Activated CD4-positive, alpha-beta T cell treated with anti-CD3 and anti-CD28 coated beads, Interleukin-2, amount 10 ng/mL, durations not matched to agents 24 days and 14 days (primary cell): ENCODE measurements at regions not wholly inside any gene's neighbourhood (a gene's known extent, or its start where the extent isn't known, plus 50 kb on each side); places are given as distances from the start of the nearest gene placed in this dataset.

Experiments used
- DNase-seq: peaks from one replicate; pipeline ENCODE4 v3.0.0; 2022
- H3K27ac Mint-ChIP-seq: one replicate; pipeline ENCODE4 v1.8.0; 2022; ENCODE audit warnings: mild to moderate bottlenecking, mixed read lengths
- H3K27me3 Mint-ChIP-seq: one replicate; pipeline ENCODE4 v1.8.0; 2022; ENCODE audit warnings: mixed read lengths
- H3K36me3 Mint-ChIP-seq: one replicate; pipeline ENCODE4 v1.8.0; 2022; ENCODE audit warnings: low read depth, mild to moderate bottlenecking, mixed read lengths
- H3K4me1 Mint-ChIP-seq: one replicate; pipeline ENCODE4 v1.8.0; 2021; ENCODE audit warnings: mixed read lengths
- H3K4me3 Mint-ChIP-seq: one replicate; pipeline ENCODE4 v1.8.0; 2022; ENCODE audit warnings: mild to moderate bottlenecking, moderate library complexity, mixed read lengths
- H3K9me3 Mint-ChIP-seq: one replicate; pipeline ENCODE4 v1.8.0; 2021; ENCODE audit warnings: mixed read lengths
- intact Hi-C: fragments of 100-400 bp; cut with micrococcal nuclease; formaldehyde crosslinking; loops from one replicate; pipeline ENCODE4 v1.15.1; 2023

GRCh38 chr13:76439546-76439945 lies 446.7 kb downstream of the KCTD12 start:
- H3K4me3 Mint-ChIP-seq = no peak overlapping the region
- no peaks in the 10 kb centered on the region for H3K27me3 Mint-ChIP-seq
- H3K4me1 Mint-ChIP-seq = no peaks in the 10 kb centered on the region
- no peaks in the 10 kb centered on the region for H3K9me3 Mint-ChIP-seq
- no peak for DNase-seq
- H3K27ac Mint-ChIP-seq = no peak overlapping the region
- intact Hi-C loops = no loop called here
- H3K36me3 Mint-ChIP-seq = no peaks in the 10 kb centered on the region

- Mint-ChIP-seq H3K4me1 (no peaks in the 10 kb centered on the region), H3K4me3 (no peak overlapping the region), H3K9me3 (no peaks in the 10 kb centered on the region), H3K27ac (no peak overlapping the region), H3K27me3 (no peaks in the 10 kb centered on the region), H3K36me3 (no peaks in the 10 kb centered on the region)
- DNase-seq = no peak
- intact Hi-C loops = no loop called here
Measured at GRCh38 chr13:76438050-76438449, 448.2 kb downstream of the KCTD12 start.

GRCh38 chr13:76425935-76426334 lies 460.3 kb downstream of the KCTD12 start:
- intact Hi-C loops = no loop called here
- H3K27me3 Mint-ChIP-seq = no peaks in the 10 kb centered on the region
- no peak for DNase-seq
- H3K4me3 Mint-ChIP-seq = no peak overlapping the region
- no peaks in the 10 kb centered on the region for H3K9me3 Mint-ChIP-seq
- no peak overlapping the region for H3K27ac Mint-ChIP-seq
- no peaks in the 10 kb centered on the region for H3K4me1 Mint-ChIP-seq
- H3K36me3 Mint-ChIP-seq = no peaks in the 10 kb centered on the region

GRCh38 chr13:76421011-76421410 lies 465.2 kb downstream of the KCTD12 start:
- no peak overlapping the region for H3K27ac Mint-ChIP-seq
- no peaks in the 10 kb centered on the region for H3K36me3 Mint-ChIP-seq
- no peaks in the 10 kb centered on the region for H3K27me3 Mint-ChIP-seq
- H3K9me3 Mint-ChIP-seq = no peaks in the 10 kb centered on the region
- no peaks in the 10 kb centered on the region for H3K4me1 Mint-ChIP-seq
- intact Hi-C loops = no loop called here
- H3K4me3 Mint-ChIP-seq = no peak overlapping the region
- no peak for DNase-seq

- Mint-ChIP-seq H3K4me3 (no peak overlapping the region), H3K4me1 (no peaks in the 10 kb centered on the region), H3K27me3 (no peaks in the 10 kb centered on the region), H3K36me3 (no peaks in the 10 kb centered on the region), H3K27ac (no peak overlapping the region), H3K9me3 (no peaks in the 10 kb centered on the region)
- no peak for DNase-seq
- intact Hi-C loops = no loop called here
Measured at GRCh38 chr13:76418404-76418803, 467.8 kb downstream of the KCTD12 start.

- Mint-ChIP-seq H3K27me3 (no peaks in the 10 kb centered on the region), H3K36me3 (no peaks in the 10 kb centered on the region), H3K9me3 (no peaks in the 10 kb centered on the region), H3K4me1 (no peaks in the 10 kb centered on the region), H3K27ac (no peak overlapping the region), H3K4me3 (no peak overlapping the region)
- no peak for DNase-seq
- intact Hi-C loops = no loop called here
Measured at GRCh38 chr13:76414320-76414719, 471.9 kb downstream of the KCTD12 start.

GRCh38 chr13:76406243-76406642 lies 480.0 kb downstream of the KCTD12 start:
- Mint-ChIP-seq H3K4me3 (no peak overlapping the region), H3K27ac (no peak overlapping the region), H3K9me3 (no peaks in the 10 kb centered on the region), H3K36me3 (no peaks in the 10 kb centered on the region), H3K4me1 (no peaks in the 10 kb centered on the region), H3K27me3 (no peaks in the 10 kb centered on the region)
- DNase-seq = no peak
- intact Hi-C loops = no loop called here

- no peak overlapping the region for H3K4me3 Mint-ChIP-seq
- intact Hi-C loops = no loop called here
Measured at GRCh38 chr13:76398425-76398824, 487.8 kb downstream of the KCTD12 start.

GRCh38 chr13:76397413-76397812 lies 488.8 kb downstream of the KCTD12 start:
- Mint-ChIP-seq H3K4me3 (no peak overlapping the region), H3K4me1 (no peaks in the 10 kb centered on the region), H3K36me3 (no peaks in the 10 kb centered on the region), H3K27ac (no peak overlapping the region), H3K27me3 (no peaks in the 10 kb centered on the region), H3K9me3 (no peaks in the 10 kb centered on the region)
- no peak for DNase-seq
- intact Hi-C loops = no loop called here

More at GRCh38 chr13:76398425-76398824, 487.8 kb downstream of the KCTD12 start:
- H3K9me3 Mint-ChIP-seq = no peaks in the 10 kb centered on the region
- H3K36me3 Mint-ChIP-seq = no peaks in the 10 kb centered on the region
- H3K27me3 Mint-ChIP-seq = no peaks in the 10 kb centered on the region
- DNase-seq = no peak
- H3K4me1 Mint-ChIP-seq = no peaks in the 10 kb centered on the region
- H3K27ac Mint-ChIP-seq = no peak overlapping the region

GRCh38 chr13:76389321-76389720 lies 496.9 kb downstream of the KCTD12 start:
- H3K27me3 Mint-ChIP-seq = no peaks in the 10 kb centered on the region
- no peak overlapping the region for H3K4me3 Mint-ChIP-seq
- intact Hi-C loops = no loop called here
- no peaks in the 10 kb centered on the region for H3K36me3 Mint-ChIP-seq
- no peak for DNase-seq
- H3K27ac Mint-ChIP-seq = no peak overlapping the region
- no peaks in the 10 kb centered on the region for H3K4me1 Mint-ChIP-seq
- no peaks in the 10 kb centered on the region for H3K9me3 Mint-ChIP-seq

- Mint-ChIP-seq H3K27me3 (no peaks in the 10 kb centered on the region), H3K4me1 (no peaks in the 10 kb centered on the region), H3K9me3 (no peaks in the 10 kb centered on the region), H3K36me3 (no peaks in the 10 kb centered on the region), H3K27ac (no peak overlapping the region), H3K4me3 (no peak overlapping the region)
- intact Hi-C loops = no loop called here
- DNase-seq = no peak
Measured at GRCh38 chr13:76387566-76387965, 498.6 kb downstream of the KCTD12 start.

GRCh38 chr13:76386321-76386720 lies 499.9 kb downstream of the KCTD12 start:
- H3K4me3 Mint-ChIP-seq = no peak overlapping the region

GRCh38 chr13:76385586-76385985 lies 500.6 kb downstream of the KCTD12 start:
- DNase-seq = no peak
- no peaks in the 10 kb centered on the region for H3K36me3 Mint-ChIP-seq
- no peaks in the 10 kb centered on the region for H3K9me3 Mint-ChIP-seq
- H3K4me3 Mint-ChIP-seq = no peak overlapping the region
- no peaks in the 10 kb centered on the region for H3K27me3 Mint-ChIP-seq
- intact Hi-C loops = no loop called here
- no peak overlapping the region for H3K27ac Mint-ChIP-seq
- no peaks in the 10 kb centered on the region for H3K4me1 Mint-ChIP-seq

More at GRCh38 chr13:76386321-76386720, 499.9 kb downstream of the KCTD12 start:
- no peaks in the 10 kb centered on the region for H3K36me3 Mint-ChIP-seq
- DNase-seq = no peak
- H3K9me3 Mint-ChIP-seq = no peaks in the 10 kb centered on the region
- H3K27ac Mint-ChIP-seq = no peak overlapping the region
- intact Hi-C loops = no loop called here
- no peaks in the 10 kb centered on the region for H3K4me1 Mint-ChIP-seq
- no peaks in the 10 kb centered on the region for H3K27me3 Mint-ChIP-seq

- Mint-ChIP-seq H3K4me3 (no peak overlapping the region), H3K27me3 (no peaks in the 10 kb centered on the region), H3K36me3 (no peaks in the 10 kb centered on the region), H3K27ac (no peak overlapping the region), H3K9me3 (no peaks in the 10 kb centered on the region), H3K4me1 (no peaks in the 10 kb centered on the region)
- intact Hi-C loops = no loop called here
- DNase-seq = no peak
Measured at GRCh38 chr13:76383676-76384461, 502.3 kb downstream of the KCTD12 start.

GRCh38 chr13:76380446-76381065 lies 505.6 kb downstream of the KCTD12 start:
- Mint-ChIP-seq H3K27me3 (no peaks in the 10 kb centered on the region), H3K36me3 (no peaks in the 10 kb centered on the region), H3K4me1 (no peaks in the 10 kb centered on the region), H3K9me3 (no peaks in the 10 kb centered on the region), H3K4me3 (no peak overlapping the region), H3K27ac (no peak overlapping the region)
- no peak for DNase-seq
- intact Hi-C loops = no loop called here
